ENCODE measurements at regions not wholly inside any gene's neighbourhood (a gene's known extent, or its start where the extent isn't known, plus 50 kb on each side); places are given as distances from the start of the nearest gene placed in this dataset.

- H3K27me3 ChIP-seq, result no peaks in the 10 kb centered on the region
- in situ Hi-C loops (cut with MboI; ENCODE audit: low sequenced_read_pairs in 4 of 4) (no loop called here), intact Hi-C loops (cut with DNase I; ENCODE audit: low total_unique reads) (no loop called here)
- H3K27ac ChIP-seq, result no peak overlapping the region
- ATAC-seq, result no peak
- no peak overlapping the region for H3K4me3 ChIP-seq
- no peaks in the 10 kb centered on the region for H3K4me1 ChIP-seq
- TF ChIP-seq CTCF (IDR thresholded peaks at IDR 0.05 in 4 of 5, conservative IDR thresholded peaks at IDR 0.05 in 1 of 5) (no peak), POLR2A (IDR thresholded peaks at IDR 0.05) (no peak)
- no peaks in the 10 kb centered on the region for H3K9me3 ChIP-seq
- no peaks in the 10 kb centered on the region for H3K36me3 ChIP-seq
- no peak for DNase-seq
Measured at GRCh38 chr6:166085500-166085899, 82.2 kb downstream of the TBXT start.

GRCh38 chr6:166084951-166085350 lies 82.7 kb downstream of the TBXT start:
- Histone ChIP-seq H3K9me3 (no peaks in the 10 kb centered on the region), H3K36me3 (no peaks in the 10 kb centered on the region), H3K27me3 (no peaks in the 10 kb centered on the region), H3K4me3 (no peak overlapping the region), H3K4me1 (no peaks in the 10 kb centered on the region), H3K27ac (no peak overlapping the region)
- in situ Hi-C loops (cut with MboI; ENCODE audit: low sequenced_read_pairs in 4 of 4), result no loop called here
- ATAC-seq (no peak), DNase-seq (no peak)
- intact Hi-C loops (cut with DNase I; ENCODE audit: low total_unique reads), result no loop called here
- TF ChIP-seq CTCF (IDR thresholded peaks at IDR 0.05 in 4 of 5, conservative IDR thresholded peaks at IDR 0.05 in 1 of 5) (no peak), POLR2A (IDR thresholded peaks at IDR 0.05) (no peak)

- in situ Hi-C loops (cut with MboI; ENCODE audit: low sequenced_read_pairs in 4 of 4), result no loop called here
- Histone ChIP-seq H3K4me3 (no peak overlapping the region), H3K36me3 (no peaks in the 10 kb centered on the region), H3K4me1 (no peaks in the 10 kb centered on the region), H3K27ac (no peak overlapping the region), H3K27me3 (peaks cover 0 to 2% (median 0%) of the 10 kb centered on the region in 3 donors), H3K9me3 (no peaks in the 10 kb centered on the region)
- ATAC-seq, result no peak
- TF ChIP-seq CTCF (IDR thresholded peaks at IDR 0.05 in 4 of 5, conservative IDR thresholded peaks at IDR 0.05 in 1 of 5) (no peak), POLR2A (IDR thresholded peaks at IDR 0.05) (no peak)
- intact Hi-C loops (cut with DNase I; ENCODE audit: low total_unique reads), result no loop called here
- no peak for DNase-seq
Measured at GRCh38 chr6:166079841-166080240, 87.8 kb downstream of the TBXT start.

GRCh38 chr6:166078294-166078693 lies 89.4 kb downstream of the TBXT start:
- intact Hi-C loops (cut with DNase I; ENCODE audit: low total_unique reads), result no loop called here
- in situ Hi-C loops (cut with MboI; ENCODE audit: low sequenced_read_pairs in 4 of 4), result no loop called here
- ATAC-seq, result no peak
- Histone ChIP-seq H3K27ac (no peak overlapping the region), H3K27me3 (peaks cover 0 to 2% (median 0%) of the 10 kb centered on the region in 3 donors), H3K36me3 (no peaks in the 10 kb centered on the region), H3K4me1 (no peaks in the 10 kb centered on the region), H3K9me3 (no peaks in the 10 kb centered on the region), H3K4me3 (no peak overlapping the region)
- no peak for DNase-seq
- TF ChIP-seq CTCF (IDR thresholded peaks at IDR 0.05 in 4 of 5, conservative IDR thresholded peaks at IDR 0.05 in 1 of 5) (no peak), POLR2A (IDR thresholded peaks at IDR 0.05) (no peak)

- in situ Hi-C loops (cut with MboI; ENCODE audit: low sequenced_read_pairs in 4 of 4), result no loop called here
Measured at GRCh38 chr6:166076625-166077024, 91.0 kb downstream of the TBXT start.

More at GRCh38 chr6:166076625-166077024, 91.0 kb downstream of the TBXT start:
- no peak for TF ChIP-seq CTCF (IDR thresholded peaks at IDR 0.05 in 4 of 5, conservative IDR thresholded peaks at IDR 0.05 in 1 of 5)
- TF ChIP-seq POLR2A (IDR thresholded peaks at IDR 0.05), result no peak
- ATAC-seq (no peak), DNase-seq (no peak)
- intact Hi-C loops (cut with DNase I; ENCODE audit: low total_unique reads), result no loop called here
- Histone ChIP-seq H3K36me3 (no peaks in the 10 kb centered on the region), H3K4me3 (no peak overlapping the region), H3K9me3 (no peaks in the 10 kb centered on the region), H3K27me3 (peaks cover 0 to 2% (median 0%) of the 10 kb centered on the region in 3 donors), H3K4me1 (no peaks in the 10 kb centered on the region), H3K27ac (no peak overlapping the region)

All from gastrocnemius medialis (tissue), 4 donors.